Mesenteric fat pad (tissue), 1 donor: ENCODE measurements at regions not wholly inside any gene's neighbourhood (a gene's known extent, or its start where the extent isn't known, plus 50 kb on each side); places are given as distances from the start of the nearest gene placed in this dataset.
"Not testable (repeated sequence)": the region's sequence is repeated elsewhere in the genome, so short reads cannot be mapped to it uniquely, and the experiment has no call there.

Source experiments
- DNase-seq: peaks from one replicate; pipeline ENCODE4 v3.0.0-alpha.2; 2020; ENCODE audit warnings: low spot score
- donor health status: DM: yes; HTN: yes; CAD: no.

- peak; percentile 62 for DNase-seq
Observed at GRCh38 chr3:103446953-103447629, 1012.3 kb downstream of the ZPLD1 start.

GRCh38 chr3:103453152-103453551 lies 1018.3 kb downstream of the ZPLD1 start:
- no peak for DNase-seq

GRCh38 chr3:103459815-103460214 lies 1025.0 kb downstream of the ZPLD1 start:
- DNase-seq: no peak

- DNase-seq: no peak
Observed at GRCh38 chr3:103470498-103470897, 1035.7 kb downstream of the ZPLD1 start.

- no peak for DNase-seq
Observed at GRCh38 chr3:103494011-103494410, 1059.2 kb downstream of the ZPLD1 start.

GRCh38 chr3:103494512-103494911 lies 1059.7 kb downstream of the ZPLD1 start:
- DNase-seq: no peak

- no peak for DNase-seq
Observed at GRCh38 chr3:103495186-103495585, 1060.4 kb downstream of the ZPLD1 start.

GRCh38 chr3:103499132-103499900 lies 1064.5 kb downstream of the ZPLD1 start:
- DNase-seq: no peak

GRCh38 chr3:103499967-103500366 lies 1065.2 kb downstream of the ZPLD1 start:
- DNase-seq: no peak

DNA sequence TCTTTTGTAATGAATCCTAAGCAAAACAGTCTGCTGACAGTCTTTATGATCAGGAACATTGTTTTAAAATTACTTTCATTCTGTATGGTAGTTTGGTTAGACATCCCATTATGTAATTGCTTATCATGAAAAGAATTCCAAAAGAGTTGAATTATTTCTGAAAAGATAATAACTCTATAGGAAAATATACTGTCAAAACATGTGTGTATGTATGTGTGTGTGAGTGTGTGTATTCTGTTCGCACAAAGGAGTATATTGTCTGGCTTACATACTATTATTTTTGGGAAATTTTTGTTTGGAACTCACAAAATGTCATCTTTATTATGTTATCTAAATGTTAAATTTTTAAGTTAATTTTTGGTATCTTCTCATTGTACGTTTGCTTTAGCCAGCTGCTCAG lies 1075.9 kb downstream of the ZPLD1 start:
- DNase-seq: no peak

DNA sequence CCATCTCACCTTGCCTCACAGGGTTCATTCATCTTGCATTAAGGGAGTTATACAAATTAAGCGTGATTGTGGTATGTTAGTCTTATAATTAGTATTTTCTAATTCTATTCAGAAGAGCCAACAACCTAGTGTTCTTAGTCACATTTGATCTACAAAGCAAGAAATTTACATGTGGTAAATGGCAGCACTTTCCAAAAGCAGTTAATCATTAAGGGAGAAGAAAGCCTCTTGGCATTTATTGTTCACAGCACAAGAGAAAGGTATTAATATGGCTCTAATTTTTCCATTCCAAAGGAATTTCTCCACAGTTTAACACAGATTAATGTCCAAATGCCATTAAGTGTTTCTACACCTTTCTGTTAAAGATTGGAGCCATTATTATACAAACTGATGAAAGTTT lies 1077.1 kb downstream of the ZPLD1 start:
- no peak for DNase-seq

DNA sequence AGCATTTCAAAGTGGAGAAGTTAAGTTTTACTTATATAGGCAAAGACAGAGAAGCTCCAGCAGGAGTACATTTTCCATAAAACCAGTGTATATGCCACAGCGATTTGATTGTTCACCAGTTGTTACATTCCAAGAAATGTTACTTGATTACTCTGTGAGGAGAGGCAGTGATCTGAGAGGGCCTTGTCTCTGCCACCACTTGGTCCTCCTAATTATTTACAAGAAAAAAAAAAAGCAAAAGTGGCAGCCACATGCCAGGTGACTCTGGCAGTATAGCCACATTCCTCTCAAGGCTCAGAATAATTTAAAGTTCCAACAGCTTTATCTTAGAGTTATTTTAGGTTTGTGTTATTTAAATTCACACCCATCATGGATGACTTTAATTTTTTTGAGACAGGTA lies 1077.8 kb downstream of the ZPLD1 start:
- DNase-seq: no peak

DNA sequence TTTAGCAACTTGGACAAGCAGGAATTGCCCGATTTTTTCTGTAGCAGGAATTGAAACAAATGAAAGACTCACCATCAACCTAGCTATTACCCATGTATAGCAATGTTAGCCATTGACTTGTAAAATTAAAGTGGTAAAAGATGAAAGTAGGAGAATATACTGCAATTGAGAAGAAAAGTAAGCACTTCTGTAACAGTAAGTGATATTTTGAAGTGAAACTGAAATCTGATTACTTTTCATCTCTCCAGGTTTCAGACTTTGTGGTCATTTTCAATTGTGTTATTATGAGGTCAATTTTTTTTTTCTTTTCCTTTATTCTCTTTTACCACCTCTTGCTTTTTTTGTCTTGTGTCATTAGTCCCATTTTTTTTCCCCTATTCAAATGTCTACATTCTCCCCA lies 1078.2 kb downstream of the ZPLD1 start:
- DNase-seq: no peak

- no peak for DNase-seq
Observed at GRCh38 chr3:103515116-103515515, 1080.3 kb downstream of the ZPLD1 start.

DNA sequence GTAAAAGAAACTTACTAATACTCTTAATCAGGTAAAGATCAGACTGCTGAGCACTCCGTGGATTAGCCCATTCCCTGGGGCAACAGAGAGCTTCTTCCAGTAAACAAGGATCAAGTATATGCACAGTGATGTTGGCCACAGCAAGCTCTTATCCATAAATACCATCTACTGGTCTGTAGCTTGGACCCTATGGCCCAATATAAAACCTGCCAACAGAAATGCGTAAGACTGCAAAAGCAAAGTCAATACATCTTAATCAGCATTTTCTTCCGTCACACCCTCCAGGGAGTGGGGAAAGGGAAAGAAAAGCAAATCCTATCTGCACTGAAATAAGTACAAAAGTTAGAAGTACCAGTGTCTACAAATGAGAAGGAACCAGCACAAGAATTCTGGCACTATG lies 1082.1 kb downstream of the ZPLD1 start:
- DNase-seq: no peak

- DNase-seq: not testable (repeated sequence)
Observed at GRCh38 chr3:103531327-103531726, 1096.5 kb downstream of the ZPLD1 start.

DNA sequence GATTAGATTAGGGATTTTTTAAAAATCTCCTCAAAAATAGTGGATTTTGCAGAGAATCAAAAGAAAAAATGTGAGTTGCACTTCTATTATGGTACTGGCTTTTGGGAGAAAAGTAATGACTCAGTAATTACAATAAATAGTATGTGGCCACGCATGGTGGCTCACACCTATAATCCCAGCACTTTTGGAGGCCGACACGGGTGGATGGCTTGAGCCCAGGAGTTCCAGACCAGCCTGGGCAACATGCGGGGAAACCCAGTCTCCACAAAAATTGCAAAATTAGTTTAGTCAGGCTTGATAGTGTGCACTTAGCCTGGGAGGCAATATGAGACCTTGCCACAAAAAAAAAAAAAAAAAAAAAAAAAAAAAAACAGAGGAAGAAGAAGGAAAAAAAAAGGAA lies 1098.2 kb downstream of the ZPLD1 start:
- no peak for DNase-seq

DNA sequence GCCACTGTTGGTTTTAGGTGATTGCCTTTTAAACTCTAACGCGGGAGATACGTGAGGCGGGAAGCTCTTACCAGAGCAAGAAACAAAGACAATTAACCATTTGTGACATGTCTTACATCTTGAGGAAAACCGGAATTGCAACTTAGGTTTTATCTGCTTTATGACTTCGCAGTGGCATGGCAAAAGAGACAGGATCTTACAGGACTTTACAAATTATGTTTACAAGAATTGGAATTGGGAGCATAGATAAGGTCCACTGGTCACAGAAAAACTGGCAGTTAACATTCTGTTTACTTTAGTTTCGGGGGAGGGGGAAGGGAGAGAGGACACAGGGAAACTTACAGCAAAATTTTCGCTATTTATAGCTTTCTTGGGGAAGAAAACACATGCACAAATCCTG lies 1119.6 kb downstream of the ZPLD1 start:
- DNase-seq: no peak

GRCh38 chr3:103564116-103564515 lies 1129.3 kb downstream of the ZPLD1 start:
- DNase-seq: not testable (repeated sequence)

GRCh38 chr3:103585809-103586208 lies 1151.0 kb downstream of the ZPLD1 start:
- no peak for DNase-seq

DNA sequence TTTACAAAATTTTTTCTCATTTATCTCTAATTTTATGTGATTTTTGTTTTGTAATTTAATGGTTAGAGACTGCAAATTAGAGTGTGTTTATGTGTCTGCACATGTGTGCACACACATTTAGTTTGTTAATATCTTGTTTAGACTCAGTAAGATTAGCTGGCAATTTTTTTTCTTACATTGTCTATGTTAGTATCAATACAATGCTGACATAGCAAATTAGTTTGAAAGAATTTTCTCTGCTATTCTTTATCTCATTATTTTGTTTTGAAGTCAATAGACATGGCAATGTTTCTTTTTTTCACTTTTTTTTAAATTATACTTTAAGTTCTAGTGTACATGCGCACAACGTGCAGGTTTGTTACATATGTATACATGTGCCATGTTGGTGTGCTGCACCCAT lies 1155.0 kb downstream of the ZPLD1 start:
- DNase-seq: no peak

DNA sequence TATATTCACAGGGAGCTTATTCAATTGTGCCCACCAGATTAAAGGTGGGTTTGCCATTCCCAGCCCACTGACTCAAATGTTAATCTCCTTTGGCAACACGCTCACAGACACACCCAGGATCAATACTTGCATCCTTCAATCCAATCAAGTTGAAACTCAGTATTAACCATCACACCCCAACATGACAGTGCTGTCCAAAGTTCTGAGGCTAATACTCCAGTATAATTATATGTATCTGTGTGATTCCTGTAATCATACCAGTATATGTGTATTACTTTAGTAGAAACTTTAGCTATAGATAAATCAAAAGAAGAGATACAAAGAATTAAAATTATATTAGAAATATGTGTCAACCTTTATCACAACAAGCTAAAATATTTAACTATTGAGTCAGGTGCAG lies 1166.0 kb downstream of the ZPLD1 start:
- DNase-seq: no peak

DNA sequence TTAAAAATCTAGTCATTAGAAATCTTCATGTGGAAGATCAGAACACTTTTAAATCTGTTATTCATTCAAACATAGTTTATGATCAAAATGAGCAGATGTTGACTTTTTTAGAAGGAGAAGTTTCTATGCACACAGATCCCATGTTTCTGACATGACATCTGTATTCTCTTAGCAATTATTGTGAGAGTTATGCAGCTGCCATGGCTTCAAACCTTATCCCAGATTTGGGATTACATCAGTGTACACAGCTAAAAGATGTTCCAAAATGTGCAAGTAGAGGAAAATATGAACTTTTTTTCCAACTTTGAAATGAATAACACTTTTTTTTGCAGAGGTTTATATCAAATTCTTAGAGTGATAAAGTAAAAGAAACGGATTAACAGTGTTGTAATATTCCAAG lies 1166.9 kb downstream of the ZPLD1 start:
- DNase-seq: no peak
